ENCODE measurements at regions not wholly inside any gene's neighbourhood (a gene's known extent, or its start where the extent isn't known, plus 50 kb on each side); places are given as distances from the start of the nearest gene placed in this dataset.

DNA sequence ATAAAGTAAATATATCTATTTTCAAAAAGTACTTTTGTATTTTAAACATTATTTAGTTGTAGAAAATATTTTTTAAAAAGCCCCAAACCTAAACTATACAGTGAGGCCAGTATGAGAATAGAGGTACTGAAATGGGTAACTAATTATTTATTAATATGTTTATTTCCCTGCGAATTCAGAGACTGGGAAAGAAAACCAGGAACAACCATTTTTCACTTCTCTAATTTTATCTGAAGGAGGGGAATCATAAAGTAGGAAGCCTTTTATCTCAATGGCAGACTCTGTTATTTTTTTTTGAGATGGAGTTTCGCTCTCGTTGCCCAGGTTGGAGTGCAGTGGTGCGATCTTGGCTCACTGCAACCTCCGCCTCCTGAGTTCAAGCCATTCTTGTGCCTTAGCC, 63.6 kb upstream of the TRAK1 start:
- no peaks in the 10 kb centered on the region for H3K9me3 ChIP-seq (ENCODE audit: control insufficient read depth, low read depth, low read length)
- no peak overlapping the region for H3K56ac ChIP-seq (ENCODE audit: insufficient read length, low read depth, low read length)
- peaks cover 3% of the 10 kb centered on the region for H3K79me1 ChIP-seq (ENCODE audit: insufficient read depth, low read depth, low read length, poor library complexity, severe bottlenecking)
- no peak overlapping the region for H3K27ac ChIP-seq (ENCODE audit: insufficient read length, low read depth, low read length)
- H3K9me3 Mint-ChIP-seq = peaks cover 4 to 8% of the 10 kb centered on the region in 2 experiments; a peak in 3 of 5 replicates
- no peak overlapping the region for H4K8ac ChIP-seq (replicated peaks; ENCODE audit: insufficient read length, low read depth, low read length)
- TF ChIP-seq CTCF (conservative IDR thresholded peaks at IDR 0.05) = no peak
- no peak overlapping the region for H4K5ac ChIP-seq (ENCODE audit: insufficient read length, low read depth, low read length)
- no peak overlapping the region for H3K4me3 Mint-ChIP-seq
- H2BK15ac ChIP-seq (ENCODE audit: low read depth, low read length) = no peak overlapping the region
- no peak overlapping the region for H3K14ac ChIP-seq (ENCODE audit: insufficient read depth, low read length)
- H2BK120ac ChIP-seq (ENCODE audit: low read depth, low read length, poor library complexity, severe bottlenecking) = no peak overlapping the region
- DNase-seq = no peak
- no peak overlapping the region for H3K9ac ChIP-seq (ENCODE audit: extremely low read depth, insufficient read length, low read length)
- H3K27ac Mint-ChIP-seq = peak overlapping the region in 2 of 3 experiments; percentile 11 to 85; a peak in 2 of 7 replicates
- no peak overlapping the region for H2BK5ac ChIP-seq (ENCODE audit: insufficient read length, low read length)
- H3K4me2 ChIP-seq (ENCODE audit: insufficient read depth, insufficient read length, low read length) = no peak overlapping the region
- H2BK12ac ChIP-seq (ENCODE audit: insufficient read length, low read depth, low read length) = no peak overlapping the region
- H2AK5ac ChIP-seq (ENCODE audit: insufficient read length, low read length) = no peak overlapping the region
- H3K4ac ChIP-seq (ENCODE audit: low read depth, low read length) = no peak overlapping the region
- WGBS (ENCODE audit: extremely low coverage, insufficient read length, low lambda C conversion rate) = no CpG with 5 or more reads among the region's 5 CpGs
- no peaks in the 10 kb centered on the region for H3K23me2 ChIP-seq (ENCODE audit: insufficient read length, low read depth, low read length, poor library complexity, severe bottlenecking)
- H2BK20ac ChIP-seq (ENCODE audit: low read depth, low read length, poor library complexity, severe bottlenecking) = no peak overlapping the region
- H3K27me3 ChIP-seq (ENCODE audit: insufficient read depth, low read length) = no peaks in the 10 kb centered on the region
- H4K91ac ChIP-seq (ENCODE audit: insufficient read length, low read depth, low read length) = no peak overlapping the region
- H3K27me3 Mint-ChIP-seq (ENCODE audit: low read depth) = no peaks in the 10 kb centered on the region
- H3K18ac ChIP-seq (ENCODE audit: insufficient read length, low read depth, low read length) = no peak overlapping the region
- peaks cover 16% of the 10 kb centered on the region for H3K4me1 ChIP-seq (ENCODE audit: insufficient read depth, low read length)
- H3K23ac ChIP-seq (ENCODE audit: insufficient read length, low read depth, low read length) = no peak overlapping the region
- H4K20me1 ChIP-seq (ENCODE audit: control insufficient read depth, insufficient read depth, insufficient read length) = no peaks in the 10 kb centered on the region
- peaks cover under 1% of the 10 kb centered on the region; the same call in 1 of the 2 replicates for H3K79me2 ChIP-seq (ENCODE audit: insufficient read depth, low read length)
- H3T11ph ChIP-seq (ENCODE audit: low read length) = no peak overlapping the region
- peaks cover 51 to 56% of the 10 kb centered on the region in 2 experiments for H3K4me1 Mint-ChIP-seq
- no peak overlapping the region for H2AFZ ChIP-seq (ENCODE audit: low read length)
- peaks cover 0 to 12% (median 0%) of the 10 kb centered on the region in 3 experiments; a peak in 6 of 7 replicates for H3K36me3 Mint-ChIP-seq (ENCODE audit: insufficient read depth in 1 of 3, low read depth in 3 of 3)
